NT2/D1 (cell line): ENCODE measurements at regions not wholly inside any gene's neighbourhood (a gene's known extent, or its start where the extent isn't known, plus 50 kb on each side); places are given as distances from the start of the nearest gene placed in this dataset.

ENCODE experiments used
- DNase-seq: peaks from one replicate; pipeline ENCODE4 v3.0.0-alpha.2; 2011; ENCODE audit warnings: low read depth, low spot score
- H3K27me3 ChIP-seq: 2 replicates; pipeline ENCODE4 v1.6.0; 2011; ENCODE audit warnings: mild to moderate bottlenecking; ENCODE audit not compliant: insufficient read length, insufficient read depth
- H3K36me3 ChIP-seq: 2 replicates; pipeline ENCODE4 v1.6.1; 2011; ENCODE audit warnings: mild to moderate bottlenecking, low read length, mixed read lengths; ENCODE audit not compliant: insufficient read depth, insufficient read length
- H3K4me1 ChIP-seq: 2 replicates; pipeline ENCODE4 v1.5.1; 2011; ENCODE audit not compliant: insufficient read depth, insufficient read length
- H3K4me3 ChIP-seq: 2 replicates; pipeline ENCODE4 v1.5.1; 2011; ENCODE audit warnings: low read depth; ENCODE audit not compliant: insufficient read length
- H3K9ac ChIP-seq: 2 replicates; pipeline ENCODE4 v1.6.0; 2011; ENCODE audit warnings: low read depth; ENCODE audit not compliant: insufficient read length
- H3K9me3 ChIP-seq: 2 replicates; pipeline ENCODE4 v1.5.1; 2011; ENCODE audit warnings: mild to moderate bottlenecking, low read length; ENCODE audit not compliant: insufficient read depth
- SUZ12 ChIP-seq: IDR thresholded peaks from 2 replicates; pipeline ENCODE4 v1.6.1; 2011; ENCODE audit not compliant: insufficient read length, insufficient read depth; ENCODE audit errors: extremely low read depth
- YY1 ChIP-seq: IDR thresholded peaks from 2 replicates; pipeline ENCODE4 v1.6.1; 2011; ENCODE audit not compliant: insufficient read length, insufficient read depth
- ZNF274 ChIP-seq: IDR thresholded peaks from 2 replicates; pipeline ENCODE4 v1.6.1; 2011; ENCODE audit warnings: mild to moderate bottlenecking, low read depth, low read length

GRCh38 chr1:87806379-87807094 lies 477.9 kb downstream of the LMO4 start:
- Histone ChIP-seq H3K9ac (no peak overlapping the region), H3K36me3 (no peaks in the 10 kb centered on the region), H3K4me3 (no peak overlapping the region), H3K9me3 (no peaks in the 10 kb centered on the region), H3K4me1 (no peaks in the 10 kb centered on the region), H3K27me3 (no peaks in the 10 kb centered on the region)
- TF ChIP-seq SUZ12 (no peak), ZNF274 (no peak), YY1 (no peak)
- no peak for DNase-seq

GRCh38 chr1:87810166-87810565 lies 481.5 kb downstream of the LMO4 start:
- Histone ChIP-seq H3K9me3 (no peaks in the 10 kb centered on the region), H3K36me3 (no peaks in the 10 kb centered on the region), H3K27me3 (no peaks in the 10 kb centered on the region), H3K9ac (no peak overlapping the region), H3K4me1 (no peaks in the 10 kb centered on the region), H3K4me3 (no peak overlapping the region)
- TF ChIP-seq SUZ12 (no peak), YY1 (no peak), ZNF274 (no peak)
- DNase-seq: no peak

- H3K36me3 ChIP-seq: no peaks in the 10 kb centered on the region
- no peaks in the 10 kb centered on the region for H3K9me3 ChIP-seq
- no peak overlapping the region for H3K9ac ChIP-seq
- no peaks in the 10 kb centered on the region for H3K4me1 ChIP-seq
- no peak overlapping the region for H3K4me3 ChIP-seq
- no peak for DNase-seq
- TF ChIP-seq SUZ12 (no peak), YY1 (no peak), ZNF274 (no peak)
- no peaks in the 10 kb centered on the region for H3K27me3 ChIP-seq
These were observed 484.3 kb downstream of the LMO4 start for GRCh38 chr1:87812871-87813577.

- TF ChIP-seq YY1: no peak
- no peak for TF ChIP-seq SUZ12
- TF ChIP-seq ZNF274: no peak
- Histone ChIP-seq H3K9ac (no peak overlapping the region), H3K36me3 (no peaks in the 10 kb centered on the region), H3K27me3 (no peaks in the 10 kb centered on the region), H3K4me3 (no peak overlapping the region), H3K4me1 (no peaks in the 10 kb centered on the region), H3K9me3 (no peaks in the 10 kb centered on the region)
- no peak for DNase-seq
These were observed 485.9 kb downstream of the LMO4 start for GRCh38 chr1:87814573-87814972.

GRCh38 chr1:87816646-87817045 lies 488.0 kb downstream of the LMO4 start:
- H3K27me3 ChIP-seq: no peaks in the 10 kb centered on the region
- H3K36me3 ChIP-seq: no peaks in the 10 kb centered on the region
- no peak for TF ChIP-seq SUZ12

GRCh38 chr1:87820668-87821334 lies 492.1 kb downstream of the LMO4 start:
- no peak for DNase-seq
- Histone ChIP-seq H3K36me3 (no peaks in the 10 kb centered on the region), H3K9ac (no peak overlapping the region), H3K4me3 (no peak overlapping the region), H3K4me1 (no peaks in the 10 kb centered on the region), H3K27me3 (no peaks in the 10 kb centered on the region), H3K9me3 (no peaks in the 10 kb centered on the region)
- TF ChIP-seq ZNF274: no peak
- no peak for TF ChIP-seq YY1
- TF ChIP-seq SUZ12: no peak

More at GRCh38 chr1:87816646-87817045, 488.0 kb downstream of the LMO4 start:
- no peak for DNase-seq
- Histone ChIP-seq H3K9me3 (no peaks in the 10 kb centered on the region), H3K4me3 (no peak overlapping the region), H3K9ac (no peak overlapping the region), H3K4me1 (no peaks in the 10 kb centered on the region)

- Histone ChIP-seq H3K27me3 (no peaks in the 10 kb centered on the region), H3K9ac (no peak overlapping the region), H3K36me3 (no peaks in the 10 kb centered on the region)
These were observed 492.6 kb downstream of the LMO4 start for GRCh38 chr1:87821335-87821697.

More at GRCh38 chr1:87821335-87821697, 492.6 kb downstream of the LMO4 start:
- Histone ChIP-seq H3K4me3 (no peak overlapping the region), H3K4me1 (no peaks in the 10 kb centered on the region), H3K9me3 (no peaks in the 10 kb centered on the region)
- TF ChIP-seq ZNF274 (no peak), YY1 (no peak), SUZ12 (no peak)
- DNase-seq: no peak
